ENCODE measurements at regions not wholly inside any gene's neighbourhood (a gene's known extent, or its start where the extent isn't known, plus 50 kb on each side); places are given as distances from the start of the nearest gene placed in this dataset.

DNA sequence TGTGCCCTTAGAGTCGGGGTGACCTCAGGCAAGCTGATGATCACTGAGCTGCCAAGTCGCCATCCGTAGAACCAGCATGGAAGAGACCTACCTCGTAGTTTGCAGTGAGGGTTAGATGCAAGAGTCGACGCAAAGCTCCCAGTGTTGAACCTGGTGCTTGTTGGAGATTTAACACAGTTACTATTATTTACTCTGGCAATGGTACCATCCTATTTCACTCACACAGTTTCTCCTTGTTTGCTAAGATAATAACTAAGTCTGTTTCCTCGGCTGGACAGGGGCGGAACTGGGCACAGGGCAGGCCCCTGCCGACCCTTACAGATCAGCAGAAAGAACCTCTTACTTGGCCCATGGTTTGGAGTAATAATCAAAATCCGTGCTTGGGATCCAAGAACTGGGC is 85.5 kb downstream of the ACAA2 start:
- TF ChIP-seq, protein P1, sequence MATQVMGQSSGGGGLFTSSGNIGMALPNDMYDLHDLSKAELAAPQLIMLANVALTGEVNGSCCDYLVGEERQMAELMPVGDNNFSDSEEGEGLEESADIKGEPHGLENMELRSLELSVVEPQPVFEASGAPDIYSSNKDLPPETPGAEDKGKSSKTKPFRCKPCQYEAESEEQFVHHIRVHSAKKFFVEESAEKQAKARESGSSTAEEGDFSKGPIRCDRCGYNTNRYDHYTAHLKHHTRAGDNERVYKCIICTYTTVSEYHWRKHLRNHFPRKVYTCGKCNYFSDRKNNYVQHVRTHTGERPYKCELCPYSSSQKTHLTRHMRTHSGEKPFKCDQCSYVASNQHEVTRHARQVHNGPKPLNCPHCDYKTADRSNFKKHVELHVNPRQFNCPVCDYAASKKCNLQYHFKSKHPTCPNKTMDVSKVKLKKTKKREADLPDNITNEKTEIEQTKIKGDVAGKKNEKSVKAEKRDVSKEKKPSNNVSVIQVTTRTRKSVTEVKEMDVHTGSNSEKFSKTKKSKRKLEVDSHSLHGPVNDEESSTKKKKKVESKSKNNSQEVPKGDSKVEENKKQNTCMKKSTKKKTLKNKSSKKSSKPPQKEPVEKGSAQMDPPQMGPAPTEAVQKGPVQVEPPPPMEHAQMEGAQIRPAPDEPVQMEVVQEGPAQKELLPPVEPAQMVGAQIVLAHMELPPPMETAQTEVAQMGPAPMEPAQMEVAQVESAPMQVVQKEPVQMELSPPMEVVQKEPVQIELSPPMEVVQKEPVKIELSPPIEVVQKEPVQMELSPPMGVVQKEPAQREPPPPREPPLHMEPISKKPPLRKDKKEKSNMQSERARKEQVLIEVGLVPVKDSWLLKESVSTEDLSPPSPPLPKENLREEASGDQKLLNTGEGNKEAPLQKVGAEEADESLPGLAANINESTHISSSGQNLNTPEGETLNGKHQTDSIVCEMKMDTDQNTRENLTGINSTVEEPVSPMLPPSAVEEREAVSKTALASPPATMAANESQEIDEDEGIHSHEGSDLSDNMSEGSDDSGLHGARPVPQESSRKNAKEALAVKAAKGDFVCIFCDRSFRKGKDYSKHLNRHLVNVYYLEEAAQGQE (IDR thresholded peaks at IDR 0.05; ENCODE audit: unreplicated experiment): no peak
- no peak for TF ChIP-seq JUNB (IDR thresholded peaks at IDR 0.05; ENCODE audit: unreplicated experiment)
- TF ChIP-seq, protein P2, sequence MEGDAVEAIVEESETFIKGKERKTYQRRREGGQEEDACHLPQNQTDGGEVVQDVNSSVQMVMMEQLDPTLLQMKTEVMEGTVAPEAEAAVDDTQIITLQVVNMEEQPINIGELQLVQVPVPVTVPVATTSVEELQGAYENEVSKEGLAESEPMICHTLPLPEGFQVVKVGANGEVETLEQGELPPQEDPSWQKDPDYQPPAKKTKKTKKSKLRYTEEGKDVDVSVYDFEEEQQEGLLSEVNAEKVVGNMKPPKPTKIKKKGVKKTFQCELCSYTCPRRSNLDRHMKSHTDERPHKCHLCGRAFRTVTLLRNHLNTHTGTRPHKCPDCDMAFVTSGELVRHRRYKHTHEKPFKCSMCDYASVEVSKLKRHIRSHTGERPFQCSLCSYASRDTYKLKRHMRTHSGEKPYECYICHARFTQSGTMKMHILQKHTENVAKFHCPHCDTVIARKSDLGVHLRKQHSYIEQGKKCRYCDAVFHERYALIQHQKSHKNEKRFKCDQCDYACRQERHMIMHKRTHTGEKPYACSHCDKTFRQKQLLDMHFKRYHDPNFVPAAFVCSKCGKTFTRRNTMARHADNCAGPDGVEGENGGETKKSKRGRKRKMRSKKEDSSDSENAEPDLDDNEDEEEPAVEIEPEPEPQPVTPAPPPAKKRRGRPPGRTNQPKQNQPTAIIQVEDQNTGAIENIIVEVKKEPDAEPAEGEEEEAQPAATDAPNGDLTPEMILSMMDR (conservative IDR thresholded peaks at IDR 0.05; ENCODE audit: low read depth in 2 of 2): no peak
- no peak for TF ChIP-seq EZH2 (IDR thresholded peaks at IDR 0.05; ENCODE audit: low read depth, unreplicated experiment)
- TF ChIP-seq NANOG (IDR thresholded peaks at IDR 0.05; ENCODE audit: borderline replicate concordance): no peak
- TF ChIP-seq EZH2phosphoT487 (IDR thresholded peaks at IDR 0.05; ENCODE audit: unreplicated experiment): no peak
- no peak for TF ChIP-seq ZNF114 (CRISPR knock-in tag; IDR thresholded peaks at IDR 0.05)
- no peak for TF ChIP-seq POLR2AphosphoS5 (IDR thresholded peaks at IDR 0.05; ENCODE audit: low read depth)

All from GM23338 (cell line).